ENCODE measurements at regions not wholly inside any gene's neighbourhood (a gene's known extent, or its start where the extent isn't known, plus 50 kb on each side); places are given as distances from the start of the nearest gene placed in this dataset.
"Not testable (repeated sequence)": the region's sequence is repeated elsewhere in the genome, so short reads cannot be mapped to it uniquely, and the experiment has no call there.

GRCh38 chr7:55707410-55707809 is 135.1 kb upstream of the VOPP1 start:
- DNase-seq (ENCODE audit: low read depth in 1 of 2, low spot score in 1 of 2); in situ Hi-C loops (cut with HindIII; ENCODE audit: low pct_unique_long_range_greater_than_20kb, low sequenced_read_pairs): not testable (repeated sequence)

- DNase-seq (ENCODE audit: low read depth in 1 of 2, low spot score in 1 of 2); in situ Hi-C loops (cut with HindIII; ENCODE audit: low pct_unique_long_range_greater_than_20kb, low sequenced_read_pairs): not testable (repeated sequence)
Observed at GRCh38 chr7:55706451-55707195, 134.3 kb upstream of the VOPP1 start.

DNA sequence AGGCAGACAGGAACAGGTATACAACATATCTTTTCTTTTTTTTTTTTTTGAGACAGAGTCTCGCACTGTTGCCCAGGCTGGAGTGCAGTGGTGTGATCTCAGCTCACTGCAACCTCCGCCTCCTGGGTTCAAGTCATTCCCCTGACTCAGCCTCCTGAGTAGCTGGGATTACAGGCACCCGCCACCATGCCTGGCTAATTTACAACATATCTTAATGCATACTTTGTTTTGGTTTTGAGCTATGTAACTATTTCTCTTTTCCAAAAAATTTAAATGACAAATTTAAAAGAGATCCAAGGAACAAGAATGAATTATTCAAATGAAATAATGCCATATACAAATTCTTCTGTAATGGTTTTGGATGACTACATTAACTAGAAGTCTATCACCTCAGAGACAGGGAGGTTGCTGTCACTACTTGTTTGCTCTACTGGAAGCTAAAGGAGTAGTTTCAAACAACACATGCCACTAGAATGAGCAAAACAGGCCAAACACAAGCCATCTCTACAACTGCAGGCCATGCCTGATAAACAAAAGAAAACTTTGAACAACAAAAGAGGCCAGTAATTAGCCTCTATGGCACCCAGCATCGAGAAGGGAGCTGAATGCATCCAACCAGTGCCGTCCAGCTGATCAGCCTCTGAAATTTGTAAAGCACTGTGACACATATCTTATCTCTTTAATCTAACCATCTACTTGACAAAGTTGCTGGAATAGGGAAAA is 133.6 kb upstream of the VOPP1 start:
- in situ Hi-C loops (cut with HindIII; ENCODE audit: low pct_unique_long_range_greater_than_20kb, low sequenced_read_pairs); DNase-seq (ENCODE audit: low read depth in 1 of 2, low spot score in 1 of 2): not testable (repeated sequence)

DNA sequence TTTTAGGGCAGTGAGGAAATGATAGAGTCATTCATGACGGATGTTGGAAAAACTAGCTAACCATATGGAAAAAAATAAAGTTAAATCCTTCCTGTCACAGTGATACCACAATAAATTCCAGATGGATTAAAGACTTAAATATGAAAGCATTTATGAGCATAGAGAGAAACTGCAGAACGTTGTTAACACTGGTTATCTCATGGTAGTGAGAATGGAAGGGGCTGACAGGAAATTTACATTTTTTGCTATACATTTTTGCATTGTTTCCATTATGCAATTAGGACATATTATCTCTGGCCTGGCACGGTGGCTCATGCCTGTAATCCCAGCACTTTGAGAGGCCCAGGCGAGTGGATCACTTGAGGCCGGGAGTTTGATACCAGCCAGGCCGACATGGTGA is 130.5 kb upstream of the VOPP1 start:
- DNase-seq (ENCODE audit: low read depth in 1 of 2, low spot score in 1 of 2); in situ Hi-C loops (cut with HindIII; ENCODE audit: low pct_unique_long_range_greater_than_20kb, low sequenced_read_pairs): not testable (repeated sequence)

- in situ Hi-C loops (cut with HindIII; ENCODE audit: low pct_unique_long_range_greater_than_20kb, low sequenced_read_pairs); DNase-seq (ENCODE audit: low read depth in 1 of 2, low spot score in 1 of 2): not testable (repeated sequence)
Observed at GRCh38 chr7:55699450-55699842, 127.1 kb upstream of the VOPP1 start.

DNA sequence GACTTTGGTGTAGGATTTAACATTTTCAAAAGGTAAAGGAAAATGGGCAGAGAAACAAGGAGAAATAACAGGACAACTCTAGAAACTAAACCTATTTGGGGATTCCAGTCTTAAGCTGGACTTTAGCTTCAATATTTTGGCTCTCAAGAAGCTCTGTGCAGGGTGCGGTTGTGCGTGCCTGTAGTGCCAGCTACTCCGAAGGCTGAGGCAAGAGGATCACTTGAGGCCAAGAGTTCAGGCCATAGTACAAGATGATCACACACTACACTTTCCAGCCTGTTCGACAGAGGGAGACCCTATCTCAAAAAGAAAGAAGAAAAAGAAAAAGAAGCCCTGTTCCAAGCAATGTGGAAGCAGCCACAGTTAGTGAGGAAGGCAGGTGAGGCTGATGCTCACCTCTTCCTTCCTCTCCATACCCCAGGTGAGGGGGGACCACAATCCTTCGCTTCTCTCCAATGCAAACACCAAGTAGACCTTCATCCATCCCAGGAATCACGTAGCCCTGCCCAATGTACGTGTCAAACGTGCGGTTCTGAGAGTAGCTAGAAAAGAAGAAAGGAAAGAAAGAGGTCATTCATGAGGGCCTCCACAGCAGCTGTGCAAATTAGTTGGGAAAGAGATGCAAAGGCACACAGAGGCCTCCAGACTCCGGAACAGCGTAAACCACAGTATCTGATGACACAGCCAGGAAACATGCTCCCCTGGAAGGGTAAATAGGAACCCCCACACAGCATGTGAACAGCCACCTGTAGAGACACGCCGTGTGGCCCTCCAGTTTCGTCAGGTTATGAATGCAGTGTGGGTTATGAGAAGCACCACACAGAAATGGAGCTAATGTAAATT is 126.5 kb upstream of the VOPP1 start:
- DNase-seq (ENCODE audit: low read depth in 1 of 2, low spot score in 1 of 2); in situ Hi-C loops (cut with HindIII; ENCODE audit: low pct_unique_long_range_greater_than_20kb, low sequenced_read_pairs): not testable (repeated sequence)

- DNase-seq (ENCODE audit: low read depth in 1 of 2, low spot score in 1 of 2), result peak in 1 of 2 experiments; percentile 56
- in situ Hi-C loops (cut with HindIII; ENCODE audit: low pct_unique_long_range_greater_than_20kb, low sequenced_read_pairs), result not testable (repeated sequence)
Observed at GRCh38 chr7:55695893-55696701, 123.8 kb upstream of the VOPP1 start.

GRCh38 chr7:55694484-55694883 is 122.2 kb upstream of the VOPP1 start:
- DNase-seq (ENCODE audit: low read depth in 1 of 2, low spot score in 1 of 2); in situ Hi-C loops (cut with HindIII; ENCODE audit: low pct_unique_long_range_greater_than_20kb, low sequenced_read_pairs): not testable (repeated sequence)

GRCh38 chr7:55688684-55689681 is 116.7 kb upstream of the VOPP1 start:
- DNase-seq (ENCODE audit: low read depth in 1 of 2, low spot score in 1 of 2), result not testable (repeated sequence)

GRCh38 chr7:55688261-55688660 is 116.0 kb upstream of the VOPP1 start:
- in situ Hi-C loops (cut with HindIII; ENCODE audit: low pct_unique_long_range_greater_than_20kb, low sequenced_read_pairs); DNase-seq (ENCODE audit: low read depth in 1 of 2, low spot score in 1 of 2): not testable (repeated sequence)

More at GRCh38 chr7:55688684-55689681, 116.7 kb upstream of the VOPP1 start:
- in situ Hi-C loops (cut with HindIII; ENCODE audit: low pct_unique_long_range_greater_than_20kb, low sequenced_read_pairs), result not testable (repeated sequence)

GRCh38 chr7:55687252-55687651 is 115.0 kb upstream of the VOPP1 start:
- DNase-seq (ENCODE audit: low read depth in 1 of 2, low spot score in 1 of 2); in situ Hi-C loops (cut with HindIII; ENCODE audit: low pct_unique_long_range_greater_than_20kb, low sequenced_read_pairs): not testable (repeated sequence)

GRCh38 chr7:55686771-55687170 is 114.5 kb upstream of the VOPP1 start:
- in situ Hi-C loops (cut with HindIII; ENCODE audit: low pct_unique_long_range_greater_than_20kb, low sequenced_read_pairs), result not testable (repeated sequence)

GRCh38 chr7:55683501-55683900 is 111.2 kb upstream of the VOPP1 start:
- DNase-seq (ENCODE audit: low read depth in 1 of 2, low spot score in 1 of 2); in situ Hi-C loops (cut with HindIII; ENCODE audit: low pct_unique_long_range_greater_than_20kb, low sequenced_read_pairs): not testable (repeated sequence)

More at GRCh38 chr7:55686771-55687170, 114.5 kb upstream of the VOPP1 start:
- DNase-seq (ENCODE audit: low read depth in 1 of 2, low spot score in 1 of 2), result not testable (repeated sequence)

GRCh38 chr7:55675589-55675988 is 103.3 kb upstream of the VOPP1 start:
- in situ Hi-C loops (cut with HindIII; ENCODE audit: low pct_unique_long_range_greater_than_20kb, low sequenced_read_pairs); DNase-seq (ENCODE audit: low read depth in 1 of 2, low spot score in 1 of 2): not testable (repeated sequence)

- in situ Hi-C loops (cut with HindIII; ENCODE audit: low pct_unique_long_range_greater_than_20kb, low sequenced_read_pairs); DNase-seq (ENCODE audit: low read depth in 1 of 2, low spot score in 1 of 2): not testable (repeated sequence)
Observed at GRCh38 chr7:55673525-55673924, 101.2 kb upstream of the VOPP1 start.

DNA sequence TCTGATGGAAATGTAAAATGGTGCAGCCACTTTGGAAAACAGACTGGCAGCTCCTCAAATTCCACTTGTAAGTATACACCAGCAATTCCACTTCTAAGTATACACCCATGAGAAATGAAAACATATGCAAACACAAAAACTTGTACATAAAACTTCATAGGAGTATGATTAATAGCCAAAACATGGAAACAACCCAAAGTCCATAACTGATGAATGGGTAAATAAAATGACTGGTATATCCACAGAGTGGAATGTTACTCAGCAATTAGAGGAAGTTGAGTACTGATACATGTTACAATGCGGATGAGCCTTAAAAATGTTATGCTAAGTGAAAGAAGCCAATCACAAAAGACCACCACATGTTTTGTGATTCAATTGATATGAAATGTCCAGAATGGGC is 99.8 kb upstream of the VOPP1 start:
- in situ Hi-C loops (cut with HindIII; ENCODE audit: low pct_unique_long_range_greater_than_20kb, low sequenced_read_pairs), result not testable (repeated sequence)

More for the DNA sequence above, 99.8 kb upstream of the VOPP1 start:
- not testable (repeated sequence) for DNase-seq (ENCODE audit: low read depth in 1 of 2, low spot score in 1 of 2)

Data from T47D (cell line).